ENCODE measurements at regions not wholly inside any gene's neighbourhood (a gene's known extent, or its start where the extent isn't known, plus 50 kb on each side); places are given as distances from the start of the nearest gene placed in this dataset.

GRCh38 chr13:39859898-39860297 lies 204.4 kb downstream of the COG6 start:
- DNase-seq = no peak

GRCh38 chr13:39862900-39863299 lies 207.4 kb downstream of the COG6 start:
- DNase-seq = no peak

DNA sequence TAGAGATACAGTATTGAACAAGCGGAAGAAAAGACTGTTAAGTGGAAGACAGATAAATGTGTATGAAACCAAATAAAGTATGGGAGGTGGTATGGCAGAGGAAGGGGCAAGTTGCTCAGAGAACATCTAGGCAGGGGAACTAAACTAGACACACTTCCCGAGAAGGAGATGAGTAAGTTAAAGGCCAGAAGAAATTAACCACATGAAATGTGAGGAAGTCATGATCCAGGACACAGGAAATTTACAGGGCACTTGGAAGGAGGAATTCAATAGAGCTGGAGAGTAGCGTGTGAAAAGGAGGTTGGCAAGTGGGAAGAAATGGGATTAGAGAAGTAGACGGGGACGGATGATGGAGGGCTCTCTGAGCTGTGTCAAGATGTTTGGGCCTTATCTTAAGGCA lies 208.8 kb downstream of the COG6 start:
- no peak for DNase-seq

DNA sequence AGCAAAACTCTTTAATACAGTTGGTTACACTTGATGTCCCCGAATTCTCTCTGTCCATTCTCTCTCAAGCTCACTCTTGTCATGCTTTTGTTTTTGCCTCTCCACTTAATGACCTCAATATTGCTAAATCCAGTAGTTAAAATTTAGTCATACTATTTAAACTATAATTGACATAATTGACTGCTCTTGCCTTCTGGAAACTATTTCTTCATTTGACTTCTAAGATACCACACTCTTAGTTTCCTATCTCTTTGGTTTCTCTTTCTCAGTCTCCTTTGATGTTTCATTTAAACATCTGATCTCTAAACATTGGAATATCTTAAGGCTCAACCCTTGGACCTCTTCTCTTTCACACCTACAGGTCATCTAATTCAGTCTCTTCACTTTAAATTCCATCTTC lies 211.3 kb downstream of the COG6 start:
- DNase-seq = no peak

GRCh38 chr13:39867807-39868206 lies 212.3 kb downstream of the COG6 start:
- DNase-seq = no peak

DNA sequence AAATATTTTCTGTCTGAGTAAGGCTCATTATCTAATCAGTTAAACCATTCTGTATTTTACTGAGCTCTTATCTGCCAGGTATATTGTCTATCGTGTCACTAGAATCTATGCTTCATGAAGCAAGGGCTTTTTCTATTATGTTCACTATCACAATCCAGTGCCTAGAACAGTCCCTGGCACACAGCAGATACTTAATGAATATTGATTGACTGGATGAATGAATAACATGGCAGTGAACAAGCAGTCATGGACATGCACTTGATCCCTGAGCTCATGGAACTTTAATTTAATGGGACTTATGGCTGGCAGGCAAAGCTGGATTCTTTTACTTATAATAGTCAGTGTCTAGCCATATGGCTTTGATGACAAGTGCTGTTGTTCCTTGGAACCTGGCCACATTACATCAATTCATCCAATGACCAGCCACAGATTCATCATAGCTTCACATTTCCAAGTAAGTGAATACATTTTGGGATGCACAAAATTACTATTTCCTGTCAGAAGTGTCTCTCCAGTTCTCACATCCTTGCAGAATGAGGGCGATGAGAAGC lies 214.8 kb downstream of the COG6 start:
- no peak for DNase-seq

- no peak for DNase-seq
Measured at GRCh38 chr13:39874331-39875053, 219.0 kb downstream of the COG6 start.

- no peak for DNase-seq
Measured at GRCh38 chr13:39875111-39875987, 219.9 kb downstream of the COG6 start.

DNA sequence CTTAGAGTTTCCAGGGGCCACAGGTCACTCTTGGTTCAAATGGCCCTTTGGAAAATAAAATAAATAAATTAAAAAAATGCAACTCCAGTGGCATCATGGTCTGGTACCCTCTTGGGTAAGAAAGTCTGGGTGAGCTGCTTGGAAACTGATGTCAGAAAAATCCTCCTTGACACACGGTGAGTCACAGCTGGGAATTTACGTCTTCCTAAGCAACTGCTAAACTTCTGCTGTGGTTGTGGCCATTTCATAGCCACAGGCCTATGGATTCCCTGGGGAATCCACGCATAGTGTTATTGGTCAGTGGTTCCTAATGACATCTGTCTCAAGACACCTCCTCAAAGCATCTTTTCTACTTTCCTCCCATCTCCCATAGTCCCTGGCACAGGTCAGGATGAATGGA lies 220.8 kb downstream of the COG6 start:
- DNase-seq = no peak

GRCh38 chr13:39877134-39877533 lies 221.7 kb downstream of the COG6 start:
- DNase-seq = no peak

- DNase-seq = no peak
Measured at GRCh38 chr13:39879286-39880035, 224.0 kb downstream of the COG6 start.

DNA sequence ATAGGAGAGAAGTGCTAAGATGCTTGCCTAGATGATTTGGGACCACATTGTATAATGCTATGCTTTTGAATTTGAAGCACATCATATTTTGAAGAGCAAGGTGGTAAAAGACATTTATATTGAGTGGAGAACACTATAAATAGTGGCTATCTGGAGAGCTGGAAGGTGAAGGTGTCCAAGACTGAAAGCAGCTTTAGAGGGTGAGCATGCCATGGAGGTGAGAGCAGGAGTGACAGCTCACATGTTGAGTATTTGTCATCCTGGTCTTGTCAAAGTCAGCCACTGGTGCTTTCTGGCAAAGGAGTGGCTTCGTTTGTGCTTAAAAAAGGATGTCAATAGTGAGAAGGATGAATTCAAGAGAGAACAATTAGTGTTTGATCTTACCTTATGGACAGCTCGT lies 225.9 kb downstream of the COG6 start:
- no peak for DNase-seq

DNA sequence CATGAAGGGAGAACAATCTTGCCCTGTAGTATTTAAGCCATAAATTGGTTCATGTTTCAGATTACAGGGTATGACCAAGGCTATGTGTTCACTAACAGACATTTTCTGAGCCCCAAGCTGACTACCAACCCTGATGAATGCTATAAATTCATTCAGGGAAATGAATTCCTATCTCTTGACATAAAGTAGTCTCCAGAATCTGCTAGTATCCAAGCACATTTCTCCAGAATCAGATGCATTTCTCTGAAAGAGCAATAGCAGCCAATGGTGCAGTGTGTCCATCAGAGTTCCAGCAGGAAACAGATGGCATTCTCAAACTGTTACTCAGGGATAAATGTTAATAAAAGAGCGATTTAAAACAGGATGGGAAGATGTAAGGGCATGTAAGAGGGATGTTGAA lies 226.4 kb downstream of the COG6 start:
- DNase-seq = no peak

GRCh38 chr13:39884166-39884565 lies 228.7 kb downstream of the COG6 start:
- no peak for DNase-seq

DNA sequence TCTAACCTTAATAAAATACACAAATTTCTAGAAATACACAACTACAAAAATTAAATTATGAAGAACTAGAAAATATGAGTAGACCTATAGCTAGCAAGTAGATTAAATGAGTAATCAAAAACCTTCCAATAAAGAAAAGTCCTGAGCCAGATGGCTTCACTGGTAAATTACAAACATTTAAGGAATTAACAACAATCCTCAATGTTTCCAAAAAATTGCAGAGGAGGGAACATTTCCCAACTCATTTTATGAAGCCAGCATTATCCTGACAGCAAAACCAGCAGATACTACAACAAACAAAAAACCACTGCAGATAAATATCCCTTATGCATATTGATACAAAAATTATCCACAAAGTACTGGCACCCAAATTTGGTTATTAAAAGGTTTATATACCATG lies 230.9 kb downstream of the COG6 start:
- no peak for DNase-seq

GRCh38 chr13:39887387-39887786 lies 231.9 kb downstream of the COG6 start:
- DNase-seq = no peak

- no peak for DNase-seq
Measured at GRCh38 chr13:39888865-39889810, 233.7 kb downstream of the COG6 start.

GRCh38 chr13:39890537-39890936 lies 235.1 kb downstream of the COG6 start:
- no peak for DNase-seq

- no peak for DNase-seq
Measured at GRCh38 chr13:39892721-39893685, 237.5 kb downstream of the COG6 start.

GRCh38 chr13:39893808-39894207 lies 238.3 kb downstream of the COG6 start:
- no peak for DNase-seq

DNA sequence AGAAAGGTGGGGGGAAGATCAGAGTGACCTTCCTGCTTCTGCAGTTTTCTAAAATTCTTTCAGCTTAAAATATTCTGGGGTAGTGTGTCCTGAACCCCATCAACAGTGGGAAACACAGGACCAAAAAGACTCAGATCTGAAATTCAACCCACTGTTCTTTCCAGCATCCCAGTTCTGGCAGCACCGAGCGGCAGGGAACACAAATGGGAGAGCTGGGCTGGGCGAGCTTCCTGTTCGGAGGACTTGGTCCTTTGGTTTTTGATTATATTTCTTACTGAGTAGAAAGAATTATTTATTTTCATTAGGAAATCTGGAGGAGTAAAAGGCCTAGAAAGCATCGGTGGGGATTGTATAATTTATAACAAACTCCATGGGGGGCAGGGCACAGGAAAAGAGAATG lies 239.1 kb downstream of the COG6 start:
- no peak for DNase-seq
